Germinal center (tissue), 1 donor: ENCODE measurements at regions not wholly inside any gene's neighbourhood (a gene's known extent, or its start where the extent isn't known, plus 50 kb on each side); places are given as distances from the start of the nearest gene placed in this dataset.
"Not testable (repeated sequence)": the region's sequence is repeated elsewhere in the genome, so short reads cannot be mapped to it uniquely, and the experiment has no call there.

Experiments
- DNase-seq: peaks from one replicate; pipeline ENCODE4 v3.0.0; 2012; ENCODE audit warnings: mixed read lengths, low spot score

DNA sequence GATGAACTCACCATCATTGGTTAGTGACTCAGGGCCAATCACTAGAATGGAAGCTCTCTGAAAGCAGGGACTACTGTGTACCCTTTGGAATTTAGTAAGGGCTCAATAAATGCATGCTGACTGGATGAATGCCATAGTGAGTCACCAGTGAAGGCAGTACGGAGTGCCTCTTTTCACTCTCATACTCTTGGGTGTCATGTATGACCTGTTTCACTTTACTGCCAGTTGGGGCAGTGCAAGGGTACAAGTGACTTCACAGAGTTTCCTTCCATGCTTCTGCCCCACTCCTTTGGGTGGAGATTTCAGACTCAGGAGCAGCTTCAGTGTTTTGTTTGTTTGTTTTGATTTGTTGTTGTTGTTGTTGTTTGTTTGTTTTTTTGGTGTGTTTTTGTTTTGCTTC lies 57.7 kb downstream of the SOX3 start:
- no peak for DNase-seq

- DNase-seq = no peak
Observed at GRCh38 chrX:140440876-140441275, 64.0 kb downstream of the SOX3 start.

- DNase-seq = no peak
Observed at GRCh38 chrX:140439476-140439875, 65.4 kb downstream of the SOX3 start.

DNA sequence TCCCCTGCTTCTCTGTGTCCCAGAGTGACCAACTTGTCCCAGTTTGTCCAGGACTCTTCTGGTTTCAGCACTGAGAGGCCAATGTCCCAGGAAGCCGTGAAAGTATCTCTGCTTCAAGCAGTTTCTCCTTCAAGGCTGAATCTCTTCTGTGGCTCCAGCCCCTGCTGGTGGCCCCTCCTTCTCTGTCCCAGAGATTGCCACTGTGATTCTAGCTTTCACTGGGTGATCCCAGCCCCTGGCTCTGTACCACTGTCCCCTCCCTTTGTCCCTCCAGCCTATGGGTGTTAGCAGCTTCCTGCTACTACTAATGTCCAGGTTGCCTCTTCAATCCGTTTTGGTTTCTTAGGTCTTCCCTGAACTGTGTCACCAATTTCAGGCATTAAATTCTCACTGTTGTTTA lies 70.5 kb downstream of the SOX3 start:
- no peak for DNase-seq

GRCh38 chrX:140433582-140433981 lies 71.3 kb downstream of the SOX3 start:
- no peak for DNase-seq

DNA sequence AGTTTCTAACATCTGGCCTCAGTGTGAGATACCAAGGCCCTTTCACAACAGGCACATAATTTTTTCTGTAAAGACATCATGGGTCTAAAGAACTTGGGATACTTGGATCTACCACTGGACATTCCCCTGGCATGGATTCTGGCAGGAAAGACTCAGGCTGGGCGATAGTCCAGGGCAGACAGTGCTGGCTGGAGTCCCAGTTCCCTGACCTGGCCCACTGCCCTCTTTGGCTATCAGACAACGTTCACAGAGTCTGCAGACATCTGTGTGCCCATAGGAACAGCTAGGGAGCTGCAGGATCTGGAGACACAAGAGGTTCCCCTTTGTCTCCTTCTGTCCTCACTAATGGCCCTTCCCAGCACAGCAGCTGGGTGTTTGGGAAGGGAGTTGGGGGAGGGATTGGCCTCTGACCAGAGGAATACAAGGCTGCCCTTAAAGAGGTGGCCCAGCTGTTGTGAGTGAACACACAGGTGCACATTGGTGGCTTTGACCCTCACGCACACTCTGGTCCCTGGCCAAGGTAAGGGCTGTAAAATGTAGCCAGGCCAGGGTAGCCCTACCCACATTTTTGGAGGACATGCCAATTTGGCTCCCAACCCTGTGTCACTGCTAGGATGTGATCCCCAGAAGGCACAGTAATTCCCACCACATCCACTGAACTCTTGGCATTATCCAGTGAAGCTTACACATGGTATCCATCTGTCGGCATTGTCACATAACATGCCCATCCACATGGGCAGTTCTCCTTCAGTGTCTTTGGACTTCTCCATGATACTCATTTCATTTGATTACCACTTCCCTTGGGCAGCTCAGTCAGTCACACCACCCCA lies 72.3 kb downstream of the SOX3 start:
- DNase-seq = no peak

- no peak for DNase-seq
Observed at GRCh38 chrX:140431521-140431920, 73.3 kb downstream of the SOX3 start.

- DNase-seq = no peak
Observed at GRCh38 chrX:140425712-140426395, 79.0 kb downstream of the SOX3 start.

DNA sequence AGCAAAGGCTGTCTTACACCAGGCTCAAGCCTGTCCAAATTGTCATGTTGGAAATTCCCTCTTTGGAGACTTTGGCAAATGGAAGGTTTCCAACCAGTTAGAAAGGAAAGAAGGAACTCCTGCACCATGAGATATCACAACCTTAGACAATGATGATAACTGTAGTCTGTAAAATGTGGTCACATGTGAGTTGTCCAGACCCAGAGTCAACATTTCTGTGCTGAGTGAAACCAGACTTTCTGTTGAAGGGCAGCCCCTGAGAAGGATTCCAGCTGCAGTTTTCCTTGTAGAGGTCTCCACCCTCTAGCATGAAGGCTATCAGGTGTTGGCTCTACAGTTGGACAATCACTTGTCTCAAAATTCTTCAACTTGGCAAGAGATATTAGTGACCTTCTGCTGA lies 82.4 kb downstream of the SOX3 start:
- DNase-seq = no peak

- not testable (repeated sequence) for DNase-seq
Observed at GRCh38 chrX:140402131-140402530, 102.7 kb downstream of the SOX3 start.

GRCh38 chrX:140396326-140396725 lies 108.5 kb downstream of the SOX3 start:
- DNase-seq = not testable (repeated sequence)

DNA sequence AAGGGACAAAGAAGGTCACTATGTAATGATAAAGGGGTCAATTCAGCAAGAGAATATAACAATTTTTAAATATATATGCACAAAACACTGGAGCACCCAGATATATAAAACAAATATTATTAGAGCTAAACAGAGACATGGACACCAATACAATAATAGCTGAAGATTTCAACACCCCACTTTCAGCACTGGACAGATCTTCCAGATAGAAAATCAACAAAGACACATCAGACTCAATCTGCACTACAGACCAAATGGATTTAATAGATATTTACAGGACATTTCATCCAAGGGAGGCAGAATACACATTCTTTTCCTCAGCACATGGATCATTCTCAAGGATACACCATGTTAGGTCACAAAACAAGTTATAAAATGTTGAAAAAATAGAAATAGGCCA lies 111.4 kb downstream of the SOX3 start:
- DNase-seq = no peak

DNA sequence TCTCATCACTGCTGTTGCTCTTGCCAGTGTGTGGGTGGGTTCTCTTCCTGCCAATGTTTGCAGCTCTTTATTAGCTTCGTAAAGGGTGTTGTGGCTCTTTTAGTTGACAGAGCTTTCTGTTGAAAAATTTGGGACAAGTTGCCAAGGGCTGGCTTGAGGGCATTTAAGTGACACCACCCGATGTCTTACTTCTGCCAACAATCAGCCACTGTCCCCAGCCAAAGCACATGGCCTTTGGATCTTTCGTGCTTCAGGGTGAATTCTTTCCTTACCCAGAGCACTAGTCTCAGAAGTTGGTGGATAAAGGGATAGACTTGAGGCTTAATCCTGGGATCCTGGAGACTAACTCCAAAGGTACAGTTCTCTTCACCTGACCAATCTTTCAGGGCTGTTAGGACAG lies 113.6 kb downstream of the SOX3 start:
- DNase-seq = no peak

DNA sequence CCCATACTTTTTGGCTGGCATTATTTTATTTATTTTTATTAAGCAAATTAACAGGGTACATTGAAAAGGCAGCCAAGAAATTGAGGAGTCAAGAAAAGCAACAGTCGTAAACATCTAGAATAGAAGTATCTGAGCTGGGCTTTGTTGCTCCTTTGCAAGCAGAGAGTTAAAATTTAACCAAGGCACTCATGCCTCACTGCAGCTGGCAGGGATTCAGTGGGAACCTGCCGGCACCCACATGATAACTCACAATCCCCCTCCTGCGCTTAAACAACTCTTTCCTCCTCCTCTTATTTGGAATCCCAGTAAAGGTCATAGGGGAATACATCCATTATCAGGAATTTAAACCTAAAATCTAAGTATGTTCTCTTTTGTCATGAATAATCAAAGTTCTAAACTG lies 115.5 kb downstream of the SOX3 start:
- DNase-seq = no peak

DNA sequence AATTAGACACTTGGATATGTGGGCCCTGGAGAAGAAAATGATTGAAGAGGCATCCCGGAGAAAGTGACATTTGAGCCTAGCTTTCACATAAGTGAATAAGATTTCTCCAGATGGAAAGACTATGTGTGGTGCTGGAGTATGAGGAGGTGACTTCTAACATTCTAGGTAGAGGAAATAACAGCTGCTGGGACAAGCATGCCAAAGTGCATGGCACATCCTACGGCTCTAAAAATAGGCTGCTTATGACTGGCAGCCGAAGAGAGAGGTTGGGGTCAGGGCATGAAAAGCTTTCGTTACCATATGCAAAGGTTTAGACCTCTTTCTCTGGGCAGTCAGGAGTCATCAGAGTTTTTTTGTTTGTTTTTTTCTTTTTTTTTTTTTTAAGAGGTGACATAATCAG lies 142.0 kb downstream of the SOX3 start:
- DNase-seq = no peak

- no peak for DNase-seq
Observed at GRCh38 chrX:140360924-140361323, 143.9 kb downstream of the SOX3 start.

GRCh38 chrX:140360284-140360683 lies 144.6 kb downstream of the SOX3 start:
- no peak for DNase-seq

DNA sequence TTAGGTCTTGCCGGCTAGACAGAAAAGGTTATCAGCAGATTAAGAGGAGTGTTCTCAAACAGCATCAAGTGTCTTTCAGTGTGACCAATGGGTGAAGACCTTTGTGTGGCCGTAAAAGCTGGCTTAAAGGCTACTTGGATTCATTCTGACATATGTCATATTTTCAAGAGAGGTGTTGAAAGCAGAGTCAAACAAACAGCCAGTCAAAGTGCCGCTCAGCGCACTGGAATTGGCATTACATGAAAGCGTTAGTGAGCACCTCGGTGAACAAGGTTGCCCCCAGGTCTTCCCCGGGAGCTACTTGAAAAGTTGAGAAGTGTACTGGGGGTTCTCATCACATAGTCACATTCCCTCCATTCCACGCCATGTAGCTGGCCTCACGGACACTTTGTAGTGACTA lies 148.9 kb downstream of the SOX3 start:
- no peak for DNase-seq

DNA sequence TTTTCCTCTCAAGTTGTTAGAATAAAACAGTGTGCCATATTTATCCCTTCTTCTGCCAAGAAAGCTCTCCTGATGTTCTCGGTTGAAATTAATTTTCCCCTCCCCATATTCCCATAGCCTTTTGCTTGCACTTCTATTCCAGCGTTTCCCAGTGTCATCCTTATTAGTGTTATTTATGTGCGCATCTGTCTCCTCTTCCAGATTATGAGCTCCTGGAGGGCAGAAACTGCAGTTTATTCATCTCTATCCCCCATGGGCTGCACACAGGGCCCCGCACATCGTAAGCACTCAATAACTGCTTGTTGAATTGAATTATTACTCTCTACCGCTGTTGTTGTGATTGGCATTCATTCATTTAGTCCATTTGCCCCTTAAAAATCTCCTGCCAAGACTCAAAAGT lies 149.4 kb downstream of the SOX3 start:
- no peak for DNase-seq

GRCh38 chrX:140354431-140355120 lies 150.3 kb downstream of the SOX3 start:
- no peak for DNase-seq

DNA sequence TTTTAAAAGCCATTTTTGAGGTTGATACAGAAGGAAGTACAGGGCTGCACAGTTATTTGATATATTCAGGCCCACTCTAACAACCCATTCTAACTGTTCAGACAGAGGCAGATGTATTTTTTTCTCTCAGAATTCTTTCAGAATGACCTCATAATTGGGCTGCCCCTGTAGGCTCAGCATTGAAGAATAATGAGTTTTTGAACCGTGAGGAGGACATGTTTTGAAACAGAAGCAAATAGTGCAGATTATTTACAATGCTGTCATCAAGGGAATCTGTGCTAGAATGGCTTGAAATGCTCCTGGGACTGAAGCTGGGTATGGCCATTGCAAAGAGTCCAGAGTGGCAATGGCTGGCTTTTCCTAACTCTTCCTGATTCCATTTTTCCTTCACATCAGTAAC lies 158.1 kb downstream of the SOX3 start:
- DNase-seq = no peak

GRCh38 chrX:140343226-140343868 lies 161.5 kb downstream of the SOX3 start:
- no peak for DNase-seq

DNA sequence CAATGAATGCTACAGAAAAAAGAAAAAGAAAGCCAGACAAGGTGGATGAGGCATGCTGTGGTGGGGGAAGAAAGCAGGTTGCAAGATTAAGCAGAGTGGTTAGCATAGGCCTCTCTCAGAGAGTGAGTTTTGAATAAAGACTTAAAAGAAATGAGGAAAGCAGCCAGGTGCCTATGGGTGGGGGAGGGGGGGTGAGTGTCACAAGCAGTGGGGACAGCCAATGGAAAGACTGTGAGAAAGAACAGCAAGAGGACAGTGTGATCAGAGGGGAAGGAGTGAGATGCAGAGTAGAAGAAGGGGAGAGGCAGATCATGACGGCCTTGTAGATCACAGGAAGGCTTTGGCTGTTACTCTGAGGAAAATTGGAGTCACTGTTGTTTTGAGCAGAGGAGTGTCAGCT lies 162.5 kb downstream of the SOX3 start:
- no peak for DNase-seq
